Activated CD4-positive, alpha-beta memory T cell treated with anti-CD3 and anti-CD28 coated beads, Interleukin-2, amount 10 ng/mL, durations not matched to agents 7 days and 5 days (primary cell): ENCODE measurements at regions not wholly inside any gene's neighbourhood (a gene's known extent, or its start where the extent isn't known, plus 50 kb on each side); places are given as distances from the start of the nearest gene placed in this dataset.

ENCODE experiments used
- CTCF ChIA-PET: fragments of 350-600 bp; sonication (Branson Sonifier 250); formaldehyde crosslinking; loops from one replicate; lab custom pipeline; 2021; ENCODE audit warnings: antibody characterized with exemption, inconsistent platforms; lab: Charles Lee
- POLR2A ChIA-PET: fragments of 350-600 bp; sonication (Branson Sonifier 250); formaldehyde crosslinking; loops from one replicate; lab custom pipeline; 2021; ENCODE audit warnings: antibody characterized with exemption; lab: Charles Lee
- DNase-seq: peaks from one replicate; pipeline ENCODE4 v3.0.0-alpha.2; 2020
- H3K27ac Mint-ChIP-seq: one replicate; pipeline ENCODE4 v1.8.0; 2021; ENCODE audit warnings: mild to moderate bottlenecking, mixed read lengths
- H3K27me3 Mint-ChIP-seq: one replicate; pipeline ENCODE4 v1.8.0; 2021; ENCODE audit warnings: mixed read lengths
- H3K36me3 Mint-ChIP-seq: one replicate; pipeline ENCODE4 v1.8.0; 2021; ENCODE audit warnings: low read depth, mixed read lengths
- H3K4me1 Mint-ChIP-seq: one replicate; pipeline ENCODE4 v1.8.0; 2021; ENCODE audit warnings: mixed read lengths
- H3K4me3 Mint-ChIP-seq: one replicate; pipeline ENCODE4 v1.8.0; 2021; ENCODE audit warnings: mild to moderate bottlenecking, mixed read lengths
- H3K9me3 Mint-ChIP-seq: one replicate; pipeline ENCODE4 v1.8.0; 2021; ENCODE audit warnings: mixed read lengths

DNA sequence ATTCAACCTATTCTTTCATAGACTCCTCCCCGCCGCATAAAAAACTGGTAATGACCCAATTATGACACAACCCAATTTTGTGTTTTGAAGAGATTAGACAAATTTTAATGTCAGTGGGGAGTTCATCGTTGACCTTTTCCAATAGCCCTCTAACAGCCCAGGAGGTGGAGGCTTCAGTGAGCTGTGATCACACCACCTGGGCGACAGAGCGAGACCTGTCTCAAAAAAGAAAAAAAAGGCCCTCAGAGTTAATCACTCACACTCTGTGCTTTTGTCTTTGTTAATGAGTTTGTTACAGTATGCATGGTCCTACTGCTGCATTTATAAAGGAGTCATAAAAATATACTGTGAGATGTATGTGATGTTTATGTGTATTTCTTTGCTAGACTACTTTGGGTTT, 510.6 kb downstream of the CPS1 start:
- no peaks in the 10 kb centered on the region for H3K4me1 Mint-ChIP-seq
- no peak overlapping the region for H3K27ac Mint-ChIP-seq
- H3K4me3 Mint-ChIP-seq, result no peak overlapping the region
- CTCF ChIA-PET, result no interaction called here
- H3K27me3 Mint-ChIP-seq, result no peaks in the 10 kb centered on the region
- no peaks in the 10 kb centered on the region for H3K36me3 Mint-ChIP-seq
- H3K9me3 Mint-ChIP-seq, result no peaks in the 10 kb centered on the region
- POLR2A ChIA-PET, result no interaction called here
- DNase-seq, result no peak

DNA sequence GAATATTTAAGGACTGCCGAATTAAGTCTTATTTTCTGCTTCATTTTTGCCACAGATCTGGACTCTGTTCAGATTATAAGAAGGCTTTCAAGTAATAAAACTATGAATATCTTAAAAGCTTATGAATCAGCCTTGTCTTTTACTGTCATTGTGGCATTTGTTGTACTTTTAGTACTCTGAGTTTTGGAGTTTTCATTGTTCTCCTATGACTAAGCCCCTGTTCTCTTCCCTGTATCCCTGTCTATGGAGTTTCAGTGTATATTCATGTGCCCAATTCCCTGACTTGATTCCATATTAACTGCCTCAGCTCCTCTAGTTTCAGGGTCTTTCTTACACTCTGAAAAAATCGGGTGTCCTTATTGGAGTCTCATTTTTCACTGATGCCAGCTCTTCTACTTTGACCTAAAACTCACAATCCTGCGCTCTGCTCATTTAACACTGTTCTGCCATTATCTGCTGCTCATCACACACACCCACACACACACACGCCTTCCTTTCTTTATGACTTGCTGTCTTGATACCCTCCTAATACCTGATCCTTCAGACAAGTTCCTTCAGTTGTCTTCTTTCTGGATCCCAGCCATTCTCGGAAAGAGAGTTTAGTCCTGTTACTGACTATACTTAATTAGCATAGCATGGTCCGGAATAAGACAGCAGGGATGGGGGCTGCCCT, 511.8 kb downstream of the CPS1 start:
- H3K36me3 Mint-ChIP-seq, result no peaks in the 10 kb centered on the region
- H3K4me3 Mint-ChIP-seq, result no peak overlapping the region
- H3K27me3 Mint-ChIP-seq, result no peaks in the 10 kb centered on the region
- CTCF ChIA-PET, result no interaction called here
- no peaks in the 10 kb centered on the region for H3K9me3 Mint-ChIP-seq
- no peak overlapping the region for H3K27ac Mint-ChIP-seq
- no peak for DNase-seq
- POLR2A ChIA-PET, result no interaction called here
- H3K4me1 Mint-ChIP-seq, result no peaks in the 10 kb centered on the region

DNA sequence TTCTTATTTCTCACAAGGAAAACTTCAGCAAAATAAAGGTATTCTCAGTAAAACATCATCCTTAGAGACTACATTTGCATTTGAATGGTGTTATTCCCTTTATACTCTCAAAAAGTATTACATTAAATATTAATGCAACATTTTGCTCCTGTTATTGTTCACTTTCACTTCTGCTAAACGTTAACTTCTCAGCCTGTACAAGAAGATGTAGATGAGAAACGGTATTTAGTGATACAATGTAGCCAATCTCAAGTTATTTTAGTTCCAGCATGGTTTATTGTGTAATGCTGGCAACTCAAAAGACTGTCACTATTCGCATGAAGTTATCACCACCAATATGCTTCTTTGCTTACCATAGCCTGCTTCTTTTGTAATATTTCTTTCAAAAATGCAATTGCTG, 514.1 kb downstream of the CPS1 start:
- Mint-ChIP-seq H3K9me3 (no peaks in the 10 kb centered on the region), H3K4me1 (no peaks in the 10 kb centered on the region), H3K27me3 (no peaks in the 10 kb centered on the region), H3K27ac (no peak overlapping the region), H3K4me3 (no peak overlapping the region), H3K36me3 (no peaks in the 10 kb centered on the region)
- ChIA-PET POLR2A (no interaction called here), CTCF (no interaction called here)
- DNase-seq, result no peak

DNA sequence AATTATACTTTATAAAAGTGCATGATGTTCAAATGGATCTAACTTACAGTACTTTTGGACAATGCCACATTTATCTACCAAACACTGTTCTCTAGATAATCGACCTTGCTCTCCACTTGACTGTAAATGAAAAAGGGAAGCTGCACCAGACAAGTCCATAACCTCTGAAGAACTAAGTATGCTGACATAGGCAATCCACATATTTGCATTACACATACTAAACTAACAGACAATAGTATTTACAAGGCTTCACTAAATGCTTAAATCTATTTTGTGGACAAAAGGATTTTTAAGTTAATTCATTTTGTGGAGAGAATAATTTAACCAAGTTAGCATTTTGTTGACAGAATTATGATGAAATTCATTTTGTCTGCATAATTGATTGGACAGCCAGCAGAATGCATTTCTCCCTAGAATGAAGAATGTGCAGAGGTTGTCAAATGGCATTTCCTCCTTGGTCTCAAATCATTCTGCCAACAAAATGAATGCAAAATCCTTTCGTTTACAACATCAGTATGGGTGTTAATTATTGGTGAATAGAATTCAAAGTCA, 520.9 kb downstream of the CPS1 start:
- Mint-ChIP-seq H3K9me3 (no peaks in the 10 kb centered on the region), H3K36me3 (no peaks in the 10 kb centered on the region), H3K4me1 (no peaks in the 10 kb centered on the region), H3K27me3 (no peaks in the 10 kb centered on the region), H3K4me3 (no peak overlapping the region), H3K27ac (no peak overlapping the region)
- CTCF ChIA-PET, result no interaction called here
- POLR2A ChIA-PET, result no interaction called here
- DNase-seq, result no peak

DNA sequence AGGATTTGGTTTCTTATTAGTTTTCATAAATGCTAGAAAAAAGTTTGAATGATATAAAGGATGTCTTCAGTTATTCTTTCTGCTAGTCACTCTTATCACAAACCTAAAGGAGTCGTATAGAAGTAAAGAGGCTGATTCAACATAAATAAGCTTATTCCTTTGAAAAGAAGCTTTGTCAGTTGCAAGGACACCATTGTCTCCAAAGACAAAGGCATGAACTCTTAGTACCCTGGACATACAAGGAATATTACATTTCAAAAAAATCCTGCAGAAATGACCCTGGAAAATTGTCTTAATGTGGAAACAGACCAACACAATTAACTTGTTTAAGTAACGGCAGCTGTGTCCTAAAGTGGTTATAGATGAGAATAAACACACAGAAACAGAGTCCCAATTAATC, 528.0 kb downstream of the CPS1 start:
- H3K27me3 Mint-ChIP-seq, result no peaks in the 10 kb centered on the region
- no peak overlapping the region for H3K27ac Mint-ChIP-seq
- H3K9me3 Mint-ChIP-seq, result no peaks in the 10 kb centered on the region

DNA sequence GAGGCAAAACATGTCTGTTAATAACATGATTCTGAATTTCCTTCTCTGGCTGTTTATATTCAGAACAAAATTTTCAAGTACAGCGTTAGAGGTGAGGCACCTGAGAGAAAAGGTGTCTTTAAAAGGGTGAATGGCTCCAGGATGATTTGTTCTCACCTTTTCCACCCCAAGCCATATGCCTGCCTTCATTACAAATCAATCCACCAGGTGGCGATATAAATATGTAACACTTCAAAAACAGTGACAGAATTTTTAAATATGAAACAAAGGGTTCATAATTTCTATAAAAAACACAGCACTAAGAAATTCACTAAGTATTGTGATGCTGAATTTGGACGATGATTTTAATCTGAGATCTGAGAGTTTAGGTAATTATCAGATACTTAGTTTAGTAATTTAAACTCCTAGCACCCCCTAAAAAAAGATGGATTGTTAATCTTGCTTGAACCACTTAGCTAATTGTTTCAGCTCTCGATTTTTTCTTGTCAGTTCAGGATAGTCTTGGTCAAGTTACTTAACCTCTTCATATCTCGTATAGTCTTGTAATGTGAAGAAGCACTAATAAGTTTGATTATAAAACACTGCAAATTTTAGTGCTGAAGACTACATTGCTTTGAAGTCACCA, 528.8 kb downstream of the CPS1 start:
- Mint-ChIP-seq H3K9me3 (no peaks in the 10 kb centered on the region), H3K36me3 (no peaks in the 10 kb centered on the region), H3K4me1 (no peaks in the 10 kb centered on the region), H3K4me3 (no peak overlapping the region), H3K27me3 (no peaks in the 10 kb centered on the region), H3K27ac (no peak overlapping the region)
- POLR2A ChIA-PET, result no interaction called here
- CTCF ChIA-PET, result interaction anchor here (0.8 kb wide), 1 partner anchor 10 kb away, joined by 3 read pairs; no protein-coding TSS in a partner anchor
- no peak for DNase-seq

More for the DNA sequence above, 528.0 kb downstream of the CPS1 start:
- no peak for DNase-seq
- CTCF ChIA-PET, result no interaction called here
- Mint-ChIP-seq H3K4me1 (no peaks in the 10 kb centered on the region), H3K36me3 (no peaks in the 10 kb centered on the region), H3K4me3 (no peak overlapping the region)
- POLR2A ChIA-PET, result no interaction called here

DNA sequence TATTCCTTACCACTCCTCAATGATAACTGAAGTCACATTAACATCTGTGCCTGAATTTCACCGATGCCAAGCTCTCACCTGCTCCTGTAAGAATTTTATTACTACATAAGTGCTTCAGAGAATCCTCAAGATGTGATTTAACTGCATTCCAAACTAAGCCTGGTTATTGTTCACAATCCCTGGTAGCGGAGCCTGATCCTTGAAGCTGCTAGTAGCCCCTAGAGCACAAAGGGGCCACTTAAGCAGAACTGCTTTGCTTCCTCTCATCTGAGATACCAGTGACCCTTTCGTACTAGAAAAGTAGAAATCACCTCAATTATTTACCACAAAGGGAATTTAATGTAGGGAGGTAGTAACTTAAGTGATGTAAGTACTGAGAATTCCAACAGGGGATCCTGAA, 529.6 kb downstream of the CPS1 start:
- Mint-ChIP-seq H3K27ac (no peak overlapping the region), H3K27me3 (no peaks in the 10 kb centered on the region), H3K4me3 (no peak overlapping the region), H3K4me1 (no peaks in the 10 kb centered on the region), H3K9me3 (no peaks in the 10 kb centered on the region), H3K36me3 (no peaks in the 10 kb centered on the region)
- DNase-seq, result no peak
- ChIA-PET CTCF (interaction anchor here (0.8 kb wide), 1 partner anchor 11 kb away, joined by 3 read pairs; no protein-coding TSS in a partner anchor), POLR2A (no interaction called here)

DNA sequence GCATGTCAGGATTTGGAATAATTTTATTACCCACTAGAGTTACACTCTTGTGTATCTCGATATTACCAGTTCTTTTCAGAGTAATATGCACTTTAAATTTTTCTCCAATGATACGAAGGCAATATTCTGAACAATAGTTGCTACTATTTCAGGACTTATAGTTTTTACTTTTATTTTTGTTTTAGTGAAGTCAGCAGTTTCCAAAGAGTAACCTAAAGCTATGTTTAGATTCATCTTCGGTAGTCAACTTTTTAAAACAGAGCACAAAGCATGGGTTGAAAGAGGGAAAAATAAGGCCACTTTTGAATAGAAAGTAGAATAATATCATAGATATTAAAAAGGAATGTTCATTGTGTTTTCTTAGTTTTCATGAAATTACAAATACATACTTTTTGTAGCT, 532.7 kb downstream of the CPS1 start:
- DNase-seq, result no peak

DNA sequence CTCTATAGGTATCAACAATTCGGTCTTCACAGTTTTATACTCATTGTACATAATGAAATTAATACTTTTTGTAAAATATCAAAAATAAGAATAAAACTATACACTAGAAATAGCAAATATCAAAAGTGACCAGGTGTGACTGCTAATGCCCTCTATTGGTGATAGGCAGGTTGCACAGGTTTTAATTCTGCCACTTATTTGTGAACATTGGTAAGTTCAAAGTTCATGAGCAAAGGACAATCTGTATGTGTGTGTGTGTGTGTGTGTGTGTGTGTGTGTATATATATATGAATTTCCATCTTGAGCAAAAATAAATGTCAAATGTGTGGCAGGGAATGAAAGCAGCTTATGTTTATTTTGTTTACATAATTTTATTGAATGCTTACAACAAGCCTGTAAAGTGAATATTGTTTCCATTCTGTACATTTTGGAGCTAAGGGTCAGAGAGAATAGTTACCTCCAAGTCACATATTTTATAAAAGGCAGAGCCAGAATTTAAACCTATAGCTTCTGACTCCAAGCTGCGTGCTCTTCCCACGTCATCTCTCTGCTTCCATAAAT, 537.4 kb downstream of the CPS1 start:
- CTCF ChIA-PET, result interaction anchor here (1.3 kb wide), 1 partner anchor 12 kb away, joined by 3 read pairs; no protein-coding TSS in a partner anchor

More for the DNA sequence above, 532.7 kb downstream of the CPS1 start:
- Mint-ChIP-seq H3K27ac (no peak overlapping the region), H3K4me3 (no peak overlapping the region), H3K4me1 (no peaks in the 10 kb centered on the region), H3K36me3 (no peaks in the 10 kb centered on the region), H3K27me3 (no peaks in the 10 kb centered on the region), H3K9me3 (no peaks in the 10 kb centered on the region)
- POLR2A ChIA-PET, result no interaction called here
- CTCF ChIA-PET, result interaction anchor here (0.5 kb wide), 1 partner anchor 119 kb away, joined by 4 read pairs; no protein-coding TSS in a partner anchor

DNA sequence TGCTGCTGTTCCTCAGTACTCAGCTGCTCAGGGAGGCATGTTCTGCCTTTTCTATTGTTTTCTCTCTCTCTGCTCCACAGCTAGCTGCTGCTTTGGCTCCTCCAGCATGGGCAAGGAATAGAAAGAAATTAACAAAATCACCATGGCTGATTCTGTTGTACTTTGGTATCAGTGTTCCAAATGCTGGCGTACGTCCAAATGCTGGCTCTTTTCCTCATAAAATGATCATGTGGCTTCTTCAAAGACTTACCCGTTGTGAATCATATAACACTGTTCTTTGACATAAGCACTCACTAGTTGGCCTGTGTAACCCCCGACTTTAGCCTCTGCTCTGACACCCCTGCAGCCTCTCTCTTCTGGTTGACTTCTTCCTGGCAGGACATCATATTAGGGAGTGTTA, 547.6 kb downstream of the CPS1 start:
- Mint-ChIP-seq H3K36me3 (no peaks in the 10 kb centered on the region), H3K4me1 (no peaks in the 10 kb centered on the region), H3K27ac (no peak overlapping the region), H3K9me3 (peaks cover 9% of the 10 kb centered on the region), H3K27me3 (no peaks in the 10 kb centered on the region), H3K4me3 (no peak overlapping the region)
- ChIA-PET POLR2A (no interaction called here), CTCF (no interaction called here)
- DNase-seq, result no peak

More for the DNA sequence above, 537.4 kb downstream of the CPS1 start:
- Mint-ChIP-seq H3K9me3 (peaks cover 3% of the 10 kb centered on the region), H3K27me3 (no peaks in the 10 kb centered on the region), H3K4me1 (no peaks in the 10 kb centered on the region), H3K4me3 (no peak overlapping the region), H3K36me3 (no peaks in the 10 kb centered on the region), H3K27ac (no peak overlapping the region)
- no peak for DNase-seq
- POLR2A ChIA-PET, result no interaction called here

DNA sequence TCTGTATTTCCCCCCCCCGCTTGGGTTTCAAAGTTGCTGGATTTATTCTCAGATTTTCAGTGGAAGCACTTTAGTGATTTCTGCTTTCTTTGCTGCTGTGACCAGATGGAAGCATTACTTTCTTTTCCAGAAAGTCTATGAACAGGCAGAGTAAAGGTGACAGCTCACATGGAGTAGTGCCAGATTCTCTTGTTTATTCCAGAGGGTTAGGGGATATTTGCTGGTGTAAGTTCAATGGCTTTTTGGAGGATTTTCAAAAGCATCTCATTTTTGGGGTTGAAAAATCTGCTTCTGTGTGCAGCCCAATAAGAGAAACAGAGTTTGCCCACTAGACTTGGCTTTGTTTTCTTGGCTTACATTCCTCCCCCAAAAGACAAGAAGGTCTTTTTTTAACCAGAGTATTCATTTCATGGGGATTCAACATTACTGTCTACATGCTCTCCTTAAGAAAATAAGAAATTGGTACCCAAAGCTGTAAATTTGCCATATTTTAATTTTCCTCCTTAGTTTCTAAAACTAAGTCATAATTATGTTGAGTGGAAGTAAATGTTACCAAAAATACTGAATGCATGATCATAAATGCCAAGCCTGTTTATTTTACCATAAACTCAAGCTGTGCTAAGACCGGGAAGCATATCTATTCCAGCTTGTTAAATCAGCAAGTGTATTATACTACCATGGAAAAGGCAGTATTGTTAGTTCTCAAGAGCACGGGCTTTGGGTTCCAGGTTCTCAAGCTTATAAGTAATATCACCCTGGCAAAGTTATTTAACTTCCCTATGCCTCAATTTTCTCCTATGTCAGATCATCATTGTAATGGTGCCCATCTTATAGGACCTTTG, 557.2 kb downstream of the CPS1 start:
- Mint-ChIP-seq H3K36me3 (no peaks in the 10 kb centered on the region), H3K27ac (no peak overlapping the region)
- POLR2A ChIA-PET, result no interaction called here

DNA sequence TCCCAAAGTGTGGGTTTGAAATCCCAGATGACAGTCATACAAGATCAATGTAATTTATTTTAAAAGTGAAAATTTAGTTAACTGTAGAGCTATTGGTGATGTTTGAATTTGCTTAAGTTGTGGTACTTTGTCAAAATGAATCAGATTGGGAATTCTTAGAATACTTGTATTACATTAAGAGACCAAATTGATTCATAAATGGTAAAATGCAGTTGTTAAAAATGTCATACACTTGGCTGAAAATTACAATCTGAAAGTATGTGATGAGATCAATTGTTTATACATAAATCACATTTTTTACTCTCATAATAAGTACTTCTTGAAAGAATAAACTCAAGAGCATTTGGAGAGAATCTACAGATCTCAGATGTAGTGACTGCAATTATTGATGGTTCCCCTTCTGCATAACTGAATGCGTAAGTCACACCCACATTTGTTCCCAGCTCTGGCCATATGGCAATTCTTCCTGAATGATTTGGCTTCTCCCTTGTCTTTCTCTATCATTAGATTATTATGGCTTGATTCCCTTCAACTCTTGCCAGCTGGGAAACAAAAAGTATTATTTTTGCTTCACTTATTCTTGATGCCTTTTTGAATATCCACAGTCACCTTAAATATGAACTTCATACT, 558.5 kb downstream of the CPS1 start:
- no peak overlapping the region for H3K27ac Mint-ChIP-seq
- no peaks in the 10 kb centered on the region for H3K27me3 Mint-ChIP-seq
- POLR2A ChIA-PET, result no interaction called here
- H3K36me3 Mint-ChIP-seq, result no peaks in the 10 kb centered on the region
- H3K4me1 Mint-ChIP-seq, result no peaks in the 10 kb centered on the region
- H3K4me3 Mint-ChIP-seq, result no peak overlapping the region
- H3K9me3 Mint-ChIP-seq, result no peaks in the 10 kb centered on the region
- CTCF ChIA-PET, result interaction anchor here (1.0 kb wide), 1 partner anchor 43 kb away, joined by 3 read pairs; no protein-coding TSS in a partner anchor
- no peak for DNase-seq

More for the DNA sequence above, 557.2 kb downstream of the CPS1 start:
- CTCF ChIA-PET, result no interaction called here
- DNase-seq, result no peak
- Mint-ChIP-seq H3K4me1 (no peaks in the 10 kb centered on the region), H3K27me3 (no peaks in the 10 kb centered on the region), H3K9me3 (no peaks in the 10 kb centered on the region), H3K4me3 (no peak overlapping the region)
